Posterior cingulate gyrus (tissue), 11 donors: ENCODE measurements at regions not wholly inside any gene's neighbourhood (a gene's known extent, or its start where the extent isn't known, plus 50 kb on each side); places are given as distances from the start of the nearest gene placed in this dataset.
A peak's percentile ranks its signal among the peaks of the same experiment; 100 is the strongest.
"Not testable (repeated sequence)": the region's sequence is repeated elsewhere in the genome, so short reads cannot be mapped to it uniquely, and the experiment has no call there.

ENCODE experiments used
- DNase-seq, 10 donors: peaks; one replicate each; pipeline versions ENCODE4 v3.0.0 to v3.0.0-alpha.2; 2020 to 2021; ENCODE audit warnings: mixed read lengths in 3 of 10
- intact Hi-C: fragments of 100-400 bp; cut with DNase I; formaldehyde crosslinking; loops from one replicate; pipeline ENCODE4 v1.15.1; 2023

- intact Hi-C loops = no loop called here
- DNase-seq = no peak
Measured at GRCh38 chr13:95387733-95388207, 86.5 kb upstream of the ABCC4 start.

DNA sequence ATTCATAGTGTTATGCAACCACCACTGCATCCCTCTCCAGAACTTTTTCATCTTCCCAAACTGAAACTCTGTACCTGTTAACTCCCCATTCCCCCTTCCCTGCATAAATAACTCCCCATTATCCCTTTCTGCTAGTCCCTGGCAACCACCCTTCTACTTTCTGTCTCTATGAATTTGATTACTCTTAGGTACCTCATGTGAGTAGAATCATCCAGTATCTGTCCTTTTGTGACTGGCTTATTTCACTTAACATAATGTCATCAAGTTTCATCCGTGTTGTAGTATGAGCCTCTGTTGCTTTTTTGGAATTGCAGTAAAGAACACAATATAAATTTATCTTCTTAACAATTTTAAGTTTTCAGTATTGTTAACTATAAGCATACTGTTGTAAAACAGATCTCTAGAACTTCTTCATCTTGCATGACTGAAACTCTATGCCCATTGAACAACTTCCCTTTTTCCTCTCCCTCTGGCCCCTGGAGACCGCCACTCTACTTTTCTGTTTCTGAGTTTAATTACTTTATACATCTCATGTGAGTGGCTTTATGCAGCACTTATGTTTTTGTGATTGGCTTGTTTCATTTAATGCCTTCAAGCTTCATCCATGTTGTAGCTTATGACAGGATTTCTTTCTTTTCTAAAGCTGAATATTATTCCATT lies 87.3 kb upstream of the ABCC4 start:
- intact Hi-C loops = no loop called here
- no peak for DNase-seq

DNA sequence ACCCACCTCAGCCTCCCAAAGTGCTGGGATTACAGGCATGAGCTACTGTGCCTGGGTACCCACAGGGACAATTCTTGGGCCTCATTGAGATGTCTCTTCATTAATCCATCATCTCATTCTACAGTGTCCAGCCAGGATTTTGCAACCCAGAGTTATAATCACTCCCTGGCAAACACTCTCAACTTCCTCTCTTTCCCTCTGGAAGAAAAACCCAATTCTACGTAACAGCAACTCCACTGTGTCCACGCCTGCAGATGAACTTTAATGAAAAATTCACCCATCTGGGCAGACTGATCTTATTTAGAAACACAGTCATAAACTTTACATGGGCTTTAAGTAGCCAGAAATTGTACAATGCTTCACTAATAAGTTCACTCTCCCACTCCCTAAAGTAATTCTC lies 90.1 kb upstream of the ABCC4 start:
- intact Hi-C loops = no loop called here
- no peak for DNase-seq

GRCh38 chr13:95391785-95392184 lies 90.5 kb upstream of the ABCC4 start:
- DNase-seq = no peak
- intact Hi-C loops = no loop called here

- DNase-seq = no peak
- intact Hi-C loops = no loop called here
Measured at GRCh38 chr13:95392597-95392996, 91.3 kb upstream of the ABCC4 start.

DNA sequence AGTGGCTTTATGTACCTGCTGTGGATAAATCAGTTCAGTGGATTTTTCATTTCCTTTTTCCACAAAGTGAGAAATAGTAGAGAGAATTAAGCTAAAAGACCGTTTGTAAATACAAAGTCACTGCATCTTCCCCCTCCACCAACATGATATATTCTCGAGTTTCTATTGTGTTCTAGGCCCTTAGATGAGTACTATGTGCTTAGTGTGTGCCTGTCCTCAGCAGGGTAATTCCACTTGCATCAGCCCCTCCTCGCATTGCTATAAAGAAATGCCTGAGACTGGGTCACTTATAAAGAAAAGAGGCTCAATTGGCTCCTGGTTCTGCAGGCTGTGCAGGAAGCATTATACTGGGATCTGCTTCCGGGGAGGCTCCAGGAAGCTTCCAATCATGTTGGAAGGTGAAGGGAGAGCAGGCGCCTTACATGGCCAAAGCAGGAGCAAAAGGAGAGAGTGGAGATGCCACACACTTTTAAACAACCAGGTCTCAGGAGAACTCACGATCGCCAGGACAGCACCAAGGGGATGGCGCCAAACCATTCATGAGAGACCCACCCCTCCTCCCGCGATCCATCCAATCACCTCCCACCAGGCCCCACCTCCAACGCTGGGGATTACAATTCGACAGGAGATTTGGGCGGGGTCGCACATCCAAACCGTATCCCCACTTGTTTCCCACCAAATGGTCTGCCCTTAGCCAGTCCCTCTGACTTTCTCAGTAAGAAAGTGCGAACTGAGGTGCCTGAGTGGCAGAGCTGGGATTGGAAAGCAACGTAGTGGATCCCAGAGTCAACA lies 102.3 kb upstream of the ABCC4 start:
- intact Hi-C loops = loop anchor here (1.0 to 10.0 kb wide), 2 partner anchors 109 to 214 kb away; no protein-coding TSS in a partner anchor
- no peak for DNase-seq

GRCh38 chr13:95404141-95404882 lies 103.1 kb upstream of the ABCC4 start:
- peak; percentile 67 to 98 (median 87) for DNase-seq
- intact Hi-C loops = loop anchor here (1.0 to 10.0 kb wide), 2 partner anchors 110 to 215 kb away; no protein-coding TSS in a partner anchor

DNA sequence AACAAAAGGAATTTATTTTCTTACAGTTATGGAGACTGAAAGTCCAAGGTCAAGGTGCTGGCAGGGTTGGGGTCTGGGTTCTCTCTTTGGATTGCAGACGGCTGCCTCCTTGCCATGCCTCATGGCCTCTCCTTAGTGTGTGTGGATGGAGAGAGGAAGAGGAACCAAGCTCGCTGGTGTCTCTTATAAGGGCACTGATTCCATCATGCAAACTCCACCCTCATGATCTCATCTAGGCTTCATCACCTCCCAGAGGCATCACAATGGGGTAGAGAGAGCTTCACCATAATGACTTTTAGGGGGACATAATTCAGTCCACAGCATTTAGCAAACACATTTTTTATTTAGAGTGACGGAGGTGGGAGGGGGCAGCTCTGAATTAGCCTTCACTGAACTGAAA lies 104.9 kb upstream of the ABCC4 start:
- intact Hi-C loops = loop anchor here (10.0 kb wide), 1 partner anchor 111 kb away; no protein-coding TSS in a partner anchor
- DNase-seq = no peak

- intact Hi-C loops = no loop called here
- DNase-seq = no peak
Measured at GRCh38 chr13:95411428-95412040, 110.3 kb upstream of the ABCC4 start.

GRCh38 chr13:95418946-95419345 lies 117.7 kb upstream of the ABCC4 start:
- no peak for DNase-seq
- intact Hi-C loops = no loop called here

DNA sequence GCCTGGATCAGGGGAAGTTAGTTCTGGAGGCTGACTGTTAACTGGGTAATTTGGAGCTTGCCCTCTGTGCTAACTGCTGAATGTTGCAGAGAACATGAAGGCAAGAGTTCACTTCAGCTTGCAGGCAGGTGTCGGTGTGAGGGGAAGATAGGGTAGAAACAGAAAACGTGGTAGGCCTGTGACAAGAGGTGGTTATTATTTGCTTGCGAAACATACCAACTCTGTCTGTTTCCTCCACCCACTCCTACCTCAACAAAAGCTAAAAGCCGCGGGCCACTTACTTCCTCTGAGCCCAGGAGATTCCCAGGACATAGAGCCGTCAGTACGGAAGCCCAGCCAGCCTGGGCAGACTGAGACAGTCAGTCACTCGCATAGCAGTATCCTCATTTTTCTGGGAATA lies 119.2 kb upstream of the ABCC4 start:
- intact Hi-C loops = no loop called here
- DNase-seq = no peak

DNA sequence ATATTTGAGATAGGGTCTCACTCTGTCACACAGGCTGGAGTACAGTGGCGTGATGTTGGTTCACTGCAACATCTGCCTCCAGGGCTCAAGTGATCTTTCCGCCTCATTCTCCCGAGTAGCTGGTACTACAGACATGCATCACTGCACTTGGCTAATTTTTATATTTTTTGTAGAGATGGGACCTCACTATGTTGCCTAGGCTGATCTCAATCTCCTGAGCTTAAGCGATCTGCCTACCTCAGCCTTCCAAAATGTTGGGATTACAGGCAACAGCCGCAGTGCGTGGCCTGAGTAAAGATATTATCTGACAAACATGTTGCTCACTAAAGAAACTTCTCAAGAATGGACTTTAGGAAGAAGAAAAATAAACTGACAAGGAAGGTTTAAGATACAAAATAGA lies 125.4 kb upstream of the ABCC4 start:
- DNase-seq = no peak
- intact Hi-C loops = no loop called here

DNA sequence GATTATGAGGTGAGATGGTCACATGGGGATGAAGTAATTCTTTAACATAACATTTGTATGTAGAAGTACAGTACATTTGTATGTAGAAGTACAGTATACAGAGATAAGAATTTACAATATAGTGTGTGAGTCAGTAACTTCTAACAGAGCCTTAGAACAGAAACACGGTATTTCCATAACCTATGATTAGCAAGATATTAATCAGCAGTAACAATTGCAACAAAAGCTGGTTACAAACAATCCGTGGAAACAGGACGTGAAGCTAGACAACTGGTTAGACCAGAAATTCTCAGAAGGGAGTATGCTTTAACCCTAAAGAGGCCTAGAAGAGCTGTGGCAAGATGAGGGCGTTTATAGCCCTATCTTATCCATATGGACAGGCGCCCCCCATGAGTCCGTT lies 122.0 kb upstream of the CLDN10 start:
- DNase-seq, intact Hi-C loops: not testable (repeated sequence)

DNA sequence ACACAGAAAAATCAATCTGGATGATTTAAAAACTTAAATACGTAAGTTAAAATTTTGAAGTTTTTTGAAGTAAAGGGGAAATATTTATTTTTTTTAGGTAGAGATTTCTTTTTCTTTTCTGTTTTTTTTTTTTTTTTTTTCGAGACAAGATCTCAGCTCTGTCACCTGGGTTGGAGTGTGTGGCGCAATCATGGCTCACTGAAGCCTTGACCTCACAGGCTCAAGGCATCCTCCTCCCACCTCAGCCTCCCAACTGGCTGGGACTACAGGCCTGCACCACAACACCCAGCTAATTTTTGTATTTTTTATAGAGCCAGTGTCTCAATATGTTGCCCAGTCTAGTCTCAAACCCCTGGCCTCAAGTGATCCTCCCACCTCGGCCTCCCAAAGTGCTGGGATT lies 120.4 kb upstream of the CLDN10 start:
- no peak for DNase-seq

DNA sequence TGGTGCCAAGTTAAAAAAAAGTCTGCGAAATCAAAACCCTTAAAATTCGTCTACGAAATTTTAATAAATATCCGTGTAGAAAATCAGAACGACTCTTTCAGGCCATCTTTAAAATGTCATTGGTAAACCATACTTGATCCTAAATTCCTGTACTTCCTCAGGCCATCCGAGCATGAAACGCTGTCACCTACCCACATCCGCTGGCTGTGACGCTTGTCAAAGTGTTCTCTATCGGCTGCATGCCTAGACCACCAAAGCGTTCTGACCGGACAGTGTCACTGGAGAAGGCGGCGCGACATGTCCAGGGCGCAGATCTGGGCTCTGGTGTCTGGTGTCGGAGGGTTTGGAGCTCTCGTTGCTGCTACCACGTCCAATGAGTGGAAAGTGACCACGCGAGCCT lies 119.0 kb upstream of the CLDN10 start:
- no peak for DNase-seq
- intact Hi-C loops = no loop called here

More for the DNA sequence above, 120.4 kb upstream of the CLDN10 start:
- intact Hi-C loops = no loop called here

DNA sequence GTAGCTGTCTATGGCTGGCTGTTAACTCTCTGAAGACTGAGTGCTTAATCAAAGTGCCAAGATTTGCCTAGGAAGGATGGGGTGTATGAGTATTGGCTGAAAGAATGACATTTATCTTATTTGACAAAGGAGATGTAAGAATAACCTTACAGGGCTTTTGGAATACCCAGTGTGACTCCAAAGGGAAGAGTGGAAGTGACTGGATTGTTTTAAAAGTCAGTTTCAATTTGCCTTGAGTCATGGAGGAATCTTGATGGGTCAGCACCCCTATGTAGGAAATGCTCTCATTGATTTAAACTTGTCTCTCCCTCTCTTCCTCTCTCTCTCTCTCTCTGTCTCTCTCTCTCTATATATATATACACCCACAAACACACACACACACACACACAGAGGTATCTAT lies 118.4 kb upstream of the CLDN10 start:
- intact Hi-C loops = no loop called here
- no peak for DNase-seq

- intact Hi-C loops = no loop called here
- DNase-seq = no peak
Measured at GRCh38 chr13:95437561-95437960, 115.0 kb upstream of the CLDN10 start.

- no peak for DNase-seq
- intact Hi-C loops = no loop called here
Measured at GRCh38 chr13:95438297-95438696, 114.2 kb upstream of the CLDN10 start.

DNA sequence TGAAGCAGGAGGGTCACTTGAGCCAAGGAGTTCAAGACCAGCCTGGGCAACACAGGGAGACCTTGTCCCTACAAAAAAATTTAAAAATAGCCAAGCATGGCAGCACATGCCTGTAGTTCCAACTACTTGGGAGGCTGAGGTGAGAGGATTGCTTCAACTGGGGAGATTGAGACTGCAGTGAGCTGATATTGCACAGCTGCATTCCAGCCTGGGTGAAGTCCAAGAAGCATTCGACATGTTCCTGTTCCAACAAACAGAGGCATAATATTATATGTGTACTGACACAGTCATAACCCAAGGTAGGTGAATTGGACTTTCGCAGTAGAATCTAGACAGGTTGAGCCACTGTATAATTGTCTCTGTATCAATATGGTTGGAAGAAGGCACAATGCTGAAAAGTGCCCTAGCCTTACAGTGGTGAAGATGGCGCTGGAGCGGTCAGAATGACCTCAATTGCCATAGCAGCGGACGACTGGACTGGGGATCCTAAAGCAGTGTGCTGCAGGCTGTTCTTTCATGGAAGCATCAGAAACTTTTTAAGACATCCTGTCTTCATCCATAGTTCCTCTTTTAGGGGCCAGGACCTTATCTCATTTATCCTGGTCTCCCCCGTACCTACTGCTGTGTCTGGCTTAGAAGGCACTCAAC lies 112.0 kb upstream of the CLDN10 start:
- intact Hi-C loops = no loop called here
- DNase-seq = no peak

DNA sequence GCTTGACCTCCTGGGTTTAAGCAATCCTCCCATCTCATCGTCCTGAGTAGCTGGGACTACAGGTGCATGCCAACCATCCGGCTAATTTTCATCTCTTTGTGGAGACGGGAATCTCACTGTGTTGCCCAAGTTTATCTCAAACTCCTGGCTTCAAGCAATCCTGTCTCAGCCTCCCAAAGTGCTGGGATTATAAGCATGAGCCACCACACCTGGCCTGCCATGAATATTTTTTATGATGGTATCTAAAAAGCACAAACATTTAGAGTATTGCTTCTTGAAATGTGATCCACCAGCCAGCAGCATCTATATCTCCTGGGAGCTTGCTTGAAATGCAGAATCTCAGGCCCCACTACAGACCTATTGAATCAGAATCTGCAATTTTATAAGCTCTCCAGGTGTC lies 111.2 kb upstream of the CLDN10 start:
- intact Hi-C loops = no loop called here
- no peak for DNase-seq
